H1 (cell line): ENCODE measurements at regions not wholly inside any gene's neighbourhood (a gene's known extent, or its start where the extent isn't known, plus 50 kb on each side); places are given as distances from the start of the nearest gene placed in this dataset.

Source experiments
- FOSL1 ChIP-seq: IDR thresholded peaks from 2 replicates; pipeline ENCODE4 v1.6.1; 2011; ENCODE audit warnings: mild to moderate bottlenecking, low read depth, low read length, moderate library complexity; ENCODE audit not compliant: insufficient read depth
- KDM5A ChIP-seq: fragments of 200-600 bp; IDR thresholded peaks from 2 replicates; pipeline ENCODE4 v1.7.1; 2012; ENCODE audit warnings: mild to moderate bottlenecking, low read length, inconsistent platforms, mixed read lengths
- SP2 ChIP-seq: IDR thresholded peaks from 2 replicates; pipeline ENCODE4 v1.6.1; 2012; ENCODE audit warnings: mild to moderate bottlenecking, low read length, inconsistent platforms
- TAF1 ChIP-seq: IDR thresholded peaks from 2 replicates; pipeline ENCODE4 v1.6.1; 2011; ENCODE audit warnings: mild to moderate bottlenecking, low read depth, low read length

DNA sequence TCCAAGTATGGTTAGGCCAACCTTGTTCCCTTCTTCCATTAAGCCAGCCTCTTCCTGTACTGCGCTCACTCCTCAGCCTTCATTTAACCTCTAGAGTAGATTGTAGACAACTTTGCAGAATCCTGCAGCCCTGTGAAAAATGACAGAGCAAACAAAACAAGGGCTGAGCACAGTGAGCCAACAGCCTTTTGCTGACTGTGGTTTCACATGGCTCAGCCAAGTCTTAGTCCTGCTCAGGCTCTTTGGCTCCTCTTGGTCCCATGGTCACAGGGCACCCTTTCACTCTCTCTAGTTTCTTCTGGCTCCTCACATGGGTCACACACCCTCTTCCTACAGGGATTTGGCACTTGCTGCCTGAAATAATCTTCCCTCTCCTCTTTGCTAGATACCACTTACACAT is 900.3 kb downstream of the CCSER2 start (continued):
- no peak for TF ChIP-seq FOSL1
- no peak for TF ChIP-seq KDM5A
- no peak for TF ChIP-seq TAF1
- no peak for TF ChIP-seq SP2
